COLO668 (cell line): ENCODE measurements at regions not wholly inside any gene's neighbourhood (a gene's known extent, or its start where the extent isn't known, plus 50 kb on each side); places are given as distances from the start of the nearest gene placed in this dataset.

Experiments
- DNase-seq: peaks from one replicate; lab custom pipeline; 2025; ENCODE audit not compliant: unreplicated experiment; lab: John Stamatoyannopoulos, UW

- no peak for DNase-seq
Observed at GRCh38 chr13:29934531-29935308, 84.3 kb upstream of the UBL3 start.

- DNase-seq, result no peak
Observed at GRCh38 chr13:29933401-29933800, 83.0 kb upstream of the UBL3 start.

- no peak for DNase-seq
Observed at GRCh38 chr13:29931696-29932095, 81.3 kb upstream of the UBL3 start.

GRCh38 chr13:29929062-29929847, 78.8 kb upstream of the UBL3 start:
- DNase-seq, result no peak

GRCh38 chr13:29926098-29926476, 75.7 kb upstream of the UBL3 start:
- DNase-seq, result no peak

GRCh38 chr13:29925457-29926097, 75.2 kb upstream of the UBL3 start:
- peak; percentile 86 for DNase-seq

GRCh38 chr13:29924482-29925350, 74.3 kb upstream of the UBL3 start:
- DNase-seq, result peak; percentile 92

- peak; percentile 91 for DNase-seq
Observed at GRCh38 chr13:29923554-29924481, 73.4 kb upstream of the UBL3 start.

GRCh38 chr13:29922896-29923295, 72.5 kb upstream of the UBL3 start:
- DNase-seq, result no peak

- no peak for DNase-seq
Observed at GRCh38 chr13:29922281-29922821, 71.9 kb upstream of the UBL3 start.

- no peak for DNase-seq
Observed at GRCh38 chr13:29921542-29921941, 71.1 kb upstream of the UBL3 start.

- no peak for DNase-seq
Observed at GRCh38 chr13:29920025-29920643, 69.7 kb upstream of the UBL3 start.

GRCh38 chr13:29918845-29919244, 68.4 kb upstream of the UBL3 start:
- no peak for DNase-seq

- DNase-seq, result no peak
Observed at GRCh38 chr13:29917650-29918049, 67.2 kb upstream of the UBL3 start.

GRCh38 chr13:29914581-29914980, 64.2 kb upstream of the UBL3 start:
- DNase-seq, result no peak

- no peak for DNase-seq
Observed at GRCh38 chr13:29911781-29912418, 61.5 kb upstream of the UBL3 start.

GRCh38 chr13:29909975-29910674, 59.7 kb upstream of the UBL3 start:
- DNase-seq, result no peak

GRCh38 chr13:29909081-29909730, 58.8 kb upstream of the UBL3 start:
- no peak for DNase-seq
